ENCODE measurements at regions not wholly inside any gene's neighbourhood (a gene's known extent, or its start where the extent isn't known, plus 50 kb on each side); places are given as distances from the start of the nearest gene placed in this dataset.

GRCh38 chr2:125886153-125886552, 769.8 kb upstream of the GYPC start:
- TF ChIP-seq CTCF (IDR thresholded peaks at IDR 0.05) (no peak), POLR2A (IDR thresholded peaks at IDR 0.05) (no peak)
